ENCODE measurements at regions not wholly inside any gene's neighbourhood (a gene's known extent, or its start where the extent isn't known, plus 50 kb on each side); places are given as distances from the start of the nearest gene placed in this dataset.

DNA sequence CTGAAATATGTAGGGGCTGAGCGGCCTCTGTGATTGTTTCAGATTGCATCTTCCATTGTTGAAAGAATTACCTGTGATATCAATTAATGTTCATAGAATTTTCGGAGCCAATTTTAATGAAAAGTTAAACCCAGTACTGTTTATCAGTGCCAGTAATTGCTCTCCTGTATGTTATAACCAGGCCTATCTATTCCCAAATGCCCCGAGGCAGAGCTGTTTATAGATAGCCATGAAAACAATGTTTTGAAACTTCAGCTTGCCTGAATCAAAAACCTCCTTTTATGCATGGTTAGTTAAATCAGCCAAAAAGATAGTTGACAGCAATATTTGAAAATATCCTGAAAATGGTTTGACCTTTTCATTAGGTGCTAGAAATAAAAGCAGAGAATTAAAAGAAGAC lies 50.1 kb upstream of the HDAC9 start:
- no peak overlapping the region for H3K4me3 ChIP-seq (ENCODE audit: low read depth, low read length)

All from iPS-11a (cell line).